ENCODE measurements at regions not wholly inside any gene's neighbourhood (a gene's known extent, or its start where the extent isn't known, plus 50 kb on each side); places are given as distances from the start of the nearest gene placed in this dataset.

- WGBS, 3 donors = 65 to 84% (median 70%) methylated on average over 3 of the region's 3 CpGs
Measured at GRCh38 chr4:31427691-31428090, 707.5 kb downstream of the PCDH7 start.

GRCh38 chr4:31442236-31442635 is 722.1 kb downstream of the PCDH7 start:
- 75 to 86% (median 77%) methylated on average over 11 of the region's 11 CpGs for WGBS, 3 donors
- Histone ChIP-seq H3K36me3 (ENCODE audit: control insufficient read depth in 3 of 3, insufficient read depth in 2 of 3, low read depth in 1 of 3, low read length in 3 of 3) (no peaks in the 10 kb centered on the region), H3K27me3 (ENCODE audit: control insufficient read depth in 3 of 3, insufficient read depth in 3 of 3, low read length in 3 of 3) (no peaks in the 10 kb centered on the region), H3K4me3 (ENCODE audit: low read depth in 1 of 3, low read length in 3 of 3) (no peak overlapping the region), H3K4me1 (ENCODE audit: control insufficient read depth in 3 of 3, insufficient read depth in 2 of 3, low read depth in 1 of 3, low read length in 2 of 3) (no peaks in the 10 kb centered on the region), H3K9me3 (ENCODE audit: control insufficient read depth in 2 of 2, insufficient read depth in 1 of 2, low read depth in 1 of 2, low read length in 1 of 2) (no peaks in the 10 kb centered on the region), H3K27ac (ENCODE audit: low read depth in 1 of 3, low read length in 2 of 3) (no peak overlapping the region)
- FAIRE-seq (no peak), DNase-seq (no peak)

More at GRCh38 chr4:31427691-31428090, 707.5 kb downstream of the PCDH7 start:
- FAIRE-seq (no peak), DNase-seq (no peak)
- Histone ChIP-seq H3K9me3 (ENCODE audit: control insufficient read depth in 2 of 2, insufficient read depth in 1 of 2, low read depth in 1 of 2, low read length in 1 of 2) (no peaks in the 10 kb centered on the region), H3K36me3 (ENCODE audit: control insufficient read depth in 3 of 3, insufficient read depth in 2 of 3, low read depth in 1 of 3, low read length in 3 of 3) (no peaks in the 10 kb centered on the region), H3K27me3 (ENCODE audit: control insufficient read depth in 3 of 3, insufficient read depth in 3 of 3, low read length in 3 of 3) (no peaks in the 10 kb centered on the region), H3K27ac (ENCODE audit: low read depth in 1 of 3, low read length in 2 of 3) (no peak overlapping the region), H3K4me3 (ENCODE audit: low read depth in 1 of 3, low read length in 3 of 3) (no peak overlapping the region), H3K4me1 (ENCODE audit: control insufficient read depth in 3 of 3, insufficient read depth in 2 of 3, low read depth in 1 of 3, low read length in 2 of 3) (no peaks in the 10 kb centered on the region)

DNA sequence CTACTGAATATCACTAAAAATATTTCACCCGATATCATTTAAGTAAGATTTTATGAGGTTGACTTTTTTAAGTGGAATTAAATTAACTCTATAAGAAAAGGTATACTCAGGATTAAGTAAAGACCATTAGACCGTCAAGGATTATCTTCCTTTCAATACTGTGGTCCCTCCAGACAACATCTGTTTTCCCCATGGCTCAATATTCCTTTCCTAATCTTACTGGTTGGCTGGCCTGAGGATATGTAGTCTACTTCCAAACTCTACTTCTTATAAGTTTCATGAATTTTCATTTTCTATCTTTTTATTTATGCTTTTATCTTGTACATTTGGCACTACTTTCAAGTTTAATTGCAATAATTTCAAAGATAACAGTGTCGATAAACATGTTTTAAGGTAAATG is 725.4 kb downstream of the PCDH7 start:
- H3K27me3 ChIP-seq (ENCODE audit: control insufficient read depth in 3 of 3, insufficient read depth in 3 of 3, low read length in 3 of 3) = no peaks in the 10 kb centered on the region
- no peaks in the 10 kb centered on the region for H3K4me1 ChIP-seq (ENCODE audit: control insufficient read depth in 3 of 3, insufficient read depth in 2 of 3, low read depth in 1 of 3, low read length in 2 of 3)
- no peak overlapping the region for H3K4me3 ChIP-seq (ENCODE audit: low read depth in 1 of 3, low read length in 3 of 3)
- H3K9me3 ChIP-seq (ENCODE audit: control insufficient read depth in 2 of 2, insufficient read depth in 1 of 2, low read depth in 1 of 2, low read length in 1 of 2) = no peaks in the 10 kb centered on the region
- no peaks in the 10 kb centered on the region for H3K36me3 ChIP-seq (ENCODE audit: control insufficient read depth in 3 of 3, insufficient read depth in 2 of 3, low read depth in 1 of 3, low read length in 3 of 3)
- FAIRE-seq (no peak), DNase-seq (no peak)
- 84 to 88% (median 85%) methylated on average over 3 of the region's 3 CpGs for WGBS, 3 donors
- no peak overlapping the region for H3K27ac ChIP-seq (ENCODE audit: low read depth in 1 of 3, low read length in 2 of 3)

DNA sequence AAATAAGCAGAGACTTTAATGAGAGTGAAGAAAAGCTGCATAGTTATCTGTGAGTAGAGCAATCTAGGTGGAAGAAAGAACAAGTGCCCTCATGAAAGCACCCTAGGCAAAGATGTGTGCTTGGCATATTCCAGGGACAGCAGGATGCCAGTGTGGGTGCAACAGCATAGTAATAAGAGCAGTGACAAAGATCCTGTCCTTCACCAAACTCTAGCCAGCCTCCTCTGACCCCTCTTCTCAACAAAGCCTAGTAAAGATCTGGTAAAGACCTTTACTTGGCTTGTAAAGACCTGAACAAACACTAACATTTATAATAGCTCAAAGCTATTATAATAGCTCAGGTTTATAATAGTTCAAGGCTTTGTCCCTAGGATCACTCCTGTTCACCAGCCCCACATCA is 735.4 kb downstream of the PCDH7 start:
- no peaks in the 10 kb centered on the region for H3K27me3 ChIP-seq (ENCODE audit: control insufficient read depth in 3 of 3, insufficient read depth in 3 of 3, low read length in 3 of 3)
- FAIRE-seq = no peak
- no peak overlapping the region for H3K4me3 ChIP-seq (ENCODE audit: low read depth in 1 of 3, low read length in 3 of 3)
- H3K4me1 ChIP-seq (ENCODE audit: control insufficient read depth in 3 of 3, insufficient read depth in 2 of 3, low read depth in 1 of 3, low read length in 2 of 3) = no peaks in the 10 kb centered on the region
- no peaks in the 10 kb centered on the region for H3K36me3 ChIP-seq (ENCODE audit: control insufficient read depth in 3 of 3, insufficient read depth in 2 of 3, low read depth in 1 of 3, low read length in 3 of 3)
- no peaks in the 10 kb centered on the region for H3K9me3 ChIP-seq (ENCODE audit: control insufficient read depth in 2 of 2, insufficient read depth in 1 of 2, low read depth in 1 of 2, low read length in 1 of 2)
- DNase-seq = no peak
- H3K27ac ChIP-seq (ENCODE audit: low read depth in 1 of 3, low read length in 2 of 3) = no peak overlapping the region

DNA sequence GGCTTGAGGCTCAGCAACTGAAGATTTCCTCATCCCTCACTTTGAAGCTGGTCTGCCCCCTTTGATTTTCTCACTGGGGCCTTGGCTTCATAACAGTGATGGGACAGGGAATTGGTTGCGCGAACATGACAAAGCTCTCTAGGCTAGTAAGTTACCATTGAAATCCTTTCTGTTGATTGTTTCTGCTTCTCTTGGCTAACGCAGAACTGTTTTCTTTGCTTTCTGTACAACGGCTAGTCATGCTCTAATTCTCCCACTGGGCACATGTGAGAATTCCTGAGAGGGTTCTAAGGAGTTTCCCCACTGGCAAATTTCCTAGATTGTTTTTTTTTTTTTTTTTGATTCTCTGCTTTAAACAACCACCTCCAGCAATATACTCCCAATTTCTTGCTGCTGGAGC is 738.6 kb downstream of the PCDH7 start:
- Histone ChIP-seq H3K36me3 (ENCODE audit: control insufficient read depth in 3 of 3, insufficient read depth in 2 of 3, low read depth in 1 of 3, low read length in 3 of 3) (no peaks in the 10 kb centered on the region), H3K27me3 (ENCODE audit: control insufficient read depth in 3 of 3, insufficient read depth in 3 of 3, low read length in 3 of 3) (no peaks in the 10 kb centered on the region), H3K4me3 (ENCODE audit: low read depth in 1 of 3, low read length in 3 of 3) (no peak overlapping the region), H3K4me1 (ENCODE audit: control insufficient read depth in 3 of 3, insufficient read depth in 2 of 3, low read depth in 1 of 3, low read length in 2 of 3) (no peaks in the 10 kb centered on the region), H3K9me3 (ENCODE audit: control insufficient read depth in 2 of 2, insufficient read depth in 1 of 2, low read depth in 1 of 2, low read length in 1 of 2) (peaks cover 0 to 2% of the 10 kb centered on the region in 2 donors), H3K27ac (ENCODE audit: low read depth in 1 of 3, low read length in 2 of 3) (no peak overlapping the region)
- FAIRE-seq (no peak), DNase-seq (no peak)
- WGBS, 3 donors = 86 to 92% (median 88%) methylated on average over 4 of the region's 4 CpGs

GRCh38 chr4:31461421-31461820 is 741.3 kb downstream of the PCDH7 start:
- Histone ChIP-seq H3K36me3 (ENCODE audit: control insufficient read depth in 3 of 3, insufficient read depth in 2 of 3, low read depth in 1 of 3, low read length in 3 of 3) (no peaks in the 10 kb centered on the region), H3K9me3 (ENCODE audit: control insufficient read depth in 2 of 2, insufficient read depth in 1 of 2, low read depth in 1 of 2, low read length in 1 of 2) (peaks cover 0 to 2% of the 10 kb centered on the region in 2 donors), H3K4me3 (ENCODE audit: low read depth in 1 of 3, low read length in 3 of 3) (no peak overlapping the region), H3K27ac (ENCODE audit: low read depth in 1 of 3, low read length in 2 of 3) (no peak overlapping the region), H3K27me3 (ENCODE audit: control insufficient read depth in 3 of 3, insufficient read depth in 3 of 3, low read length in 3 of 3) (no peaks in the 10 kb centered on the region), H3K4me1 (ENCODE audit: control insufficient read depth in 3 of 3, insufficient read depth in 2 of 3, low read depth in 1 of 3, low read length in 2 of 3) (no peaks in the 10 kb centered on the region)
- no peak for FAIRE-seq
- 82 to 84% (median 83%) methylated on average over 5 of the region's 5 CpGs for WGBS, 3 donors
- DNase-seq = no peak

DNA sequence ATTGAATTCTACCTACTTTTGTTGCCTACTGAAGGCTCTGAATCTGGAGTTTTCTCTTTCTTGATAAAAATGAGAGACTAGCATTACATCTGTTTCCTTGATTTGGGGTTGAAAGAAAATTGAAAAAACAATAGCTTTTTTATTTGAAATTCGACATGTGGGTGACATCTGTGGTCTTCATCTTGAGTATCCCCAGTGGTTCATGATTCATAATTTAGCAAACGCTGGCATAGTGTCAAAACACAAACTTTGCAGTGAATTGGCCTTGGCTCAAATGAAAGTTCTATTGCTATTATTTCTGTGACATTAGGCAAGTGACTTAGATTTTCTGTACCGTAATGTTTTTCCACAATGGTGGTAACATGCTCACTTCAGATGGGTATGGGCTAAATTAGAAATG is 747.6 kb downstream of the PCDH7 start:
- H3K4me1 ChIP-seq (ENCODE audit: control insufficient read depth in 3 of 3, insufficient read depth in 2 of 3, low read depth in 1 of 3, low read length in 2 of 3) = no peaks in the 10 kb centered on the region
- H3K9me3 ChIP-seq (ENCODE audit: control insufficient read depth in 2 of 2, insufficient read depth in 1 of 2, low read depth in 1 of 2, low read length in 1 of 2) = peaks cover 0 to 2% of the 10 kb centered on the region in 2 donors
- H3K36me3 ChIP-seq (ENCODE audit: control insufficient read depth in 3 of 3, insufficient read depth in 2 of 3, low read depth in 1 of 3, low read length in 3 of 3) = no peaks in the 10 kb centered on the region
- FAIRE-seq = no peak
- no peak for DNase-seq
- H3K27me3 ChIP-seq (ENCODE audit: control insufficient read depth in 3 of 3, insufficient read depth in 3 of 3, low read length in 3 of 3) = no peaks in the 10 kb centered on the region
- H3K27ac ChIP-seq (ENCODE audit: low read depth in 1 of 3, low read length in 2 of 3) = no peak overlapping the region
- WGBS, 3 donors = 59 to 71% (median 64%) methylated on average over 3 of the region's 3 CpGs
- no peak overlapping the region for H3K4me3 ChIP-seq (ENCODE audit: low read depth in 1 of 3, low read length in 3 of 3)

GRCh38 chr4:31474221-31474620 is 754.1 kb downstream of the PCDH7 start:
- Histone ChIP-seq H3K27ac (ENCODE audit: low read depth in 1 of 3, low read length in 2 of 3) (no peak overlapping the region), H3K4me1 (ENCODE audit: control insufficient read depth in 3 of 3, insufficient read depth in 2 of 3, low read depth in 1 of 3, low read length in 2 of 3) (no peaks in the 10 kb centered on the region), H3K27me3 (ENCODE audit: control insufficient read depth in 3 of 3, insufficient read depth in 3 of 3, low read length in 3 of 3) (no peaks in the 10 kb centered on the region), H3K36me3 (ENCODE audit: control insufficient read depth in 3 of 3, insufficient read depth in 2 of 3, low read depth in 1 of 3, low read length in 3 of 3) (no peaks in the 10 kb centered on the region), H3K4me3 (ENCODE audit: low read depth in 1 of 3, low read length in 3 of 3) (no peak overlapping the region), H3K9me3 (ENCODE audit: control insufficient read depth in 2 of 2, insufficient read depth in 1 of 2, low read depth in 1 of 2, low read length in 1 of 2) (peaks cover 0 to 5% of the 10 kb centered on the region in 2 donors)
- FAIRE-seq (no peak), DNase-seq (no peak)
- WGBS, 3 donors = 41 to 77% (median 60%) methylated on average over 1 of the region's 1 CpG

- Histone ChIP-seq H3K36me3 (ENCODE audit: control insufficient read depth in 3 of 3, insufficient read depth in 2 of 3, low read depth in 1 of 3, low read length in 3 of 3) (no peaks in the 10 kb centered on the region), H3K4me1 (ENCODE audit: control insufficient read depth in 3 of 3, insufficient read depth in 2 of 3, low read depth in 1 of 3, low read length in 2 of 3) (no peaks in the 10 kb centered on the region), H3K4me3 (ENCODE audit: low read depth in 1 of 3, low read length in 3 of 3) (no peak overlapping the region), H3K27ac (ENCODE audit: low read depth in 1 of 3, low read length in 2 of 3) (no peak overlapping the region), H3K27me3 (ENCODE audit: control insufficient read depth in 3 of 3, insufficient read depth in 3 of 3, low read length in 3 of 3) (no peaks in the 10 kb centered on the region), H3K9me3 (ENCODE audit: control insufficient read depth in 2 of 2, insufficient read depth in 1 of 2, low read depth in 1 of 2, low read length in 1 of 2) (no peaks in the 10 kb centered on the region)
- WGBS, 3 donors = 82 to 93% (median 92%) methylated on average over 1 of the region's 1 CpG
- DNase-seq (no peak), FAIRE-seq (no peak)
Measured at GRCh38 chr4:31482691-31483090, 762.5 kb downstream of the PCDH7 start.

Data from small intestine (tissue), 7 donors.